ENCODE measurements at regions not wholly inside any gene's neighbourhood (a gene's known extent, or its start where the extent isn't known, plus 50 kb on each side); places are given as distances from the start of the nearest gene placed in this dataset.

DNA sequence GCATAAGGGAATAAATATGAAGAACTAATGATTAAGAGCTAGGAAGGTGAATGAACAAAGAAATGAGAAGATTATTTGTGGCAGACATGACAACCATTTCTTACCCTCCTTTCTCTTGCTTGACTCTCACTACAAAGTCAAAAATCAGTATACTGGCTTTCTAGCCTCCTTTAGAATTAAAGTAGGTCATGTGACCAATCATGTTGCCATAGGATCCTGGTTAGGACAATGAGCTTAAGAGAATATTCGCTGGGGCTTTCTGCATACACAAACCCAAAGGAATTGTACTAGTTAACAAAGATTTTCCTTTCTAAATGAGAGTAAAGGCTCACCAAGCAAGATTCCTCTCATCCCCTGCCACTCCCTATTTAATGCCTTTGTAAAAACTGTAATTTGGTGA lies 76.0 kb upstream of the ID4 start:
- TF ChIP-seq, protein P1, sequence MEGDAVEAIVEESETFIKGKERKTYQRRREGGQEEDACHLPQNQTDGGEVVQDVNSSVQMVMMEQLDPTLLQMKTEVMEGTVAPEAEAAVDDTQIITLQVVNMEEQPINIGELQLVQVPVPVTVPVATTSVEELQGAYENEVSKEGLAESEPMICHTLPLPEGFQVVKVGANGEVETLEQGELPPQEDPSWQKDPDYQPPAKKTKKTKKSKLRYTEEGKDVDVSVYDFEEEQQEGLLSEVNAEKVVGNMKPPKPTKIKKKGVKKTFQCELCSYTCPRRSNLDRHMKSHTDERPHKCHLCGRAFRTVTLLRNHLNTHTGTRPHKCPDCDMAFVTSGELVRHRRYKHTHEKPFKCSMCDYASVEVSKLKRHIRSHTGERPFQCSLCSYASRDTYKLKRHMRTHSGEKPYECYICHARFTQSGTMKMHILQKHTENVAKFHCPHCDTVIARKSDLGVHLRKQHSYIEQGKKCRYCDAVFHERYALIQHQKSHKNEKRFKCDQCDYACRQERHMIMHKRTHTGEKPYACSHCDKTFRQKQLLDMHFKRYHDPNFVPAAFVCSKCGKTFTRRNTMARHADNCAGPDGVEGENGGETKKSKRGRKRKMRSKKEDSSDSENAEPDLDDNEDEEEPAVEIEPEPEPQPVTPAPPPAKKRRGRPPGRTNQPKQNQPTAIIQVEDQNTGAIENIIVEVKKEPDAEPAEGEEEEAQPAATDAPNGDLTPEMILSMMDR (IDR thresholded peaks at IDR 0.05): no peak
- no peak for TF ChIP-seq ZFX (IDR thresholded peaks at IDR 0.05; ENCODE audit: borderline replicate concordance)
